HG03095 (cell line): ENCODE measurements at regions not wholly inside any gene's neighbourhood (a gene's known extent, or its start where the extent isn't known, plus 50 kb on each side); places are given as distances from the start of the nearest gene placed in this dataset.
A peak's percentile ranks its signal among the peaks of the same experiment; 100 is the strongest.

Source experiments
- ATAC-seq: cut with Tn5 transposase; IDR thresholded peaks from one replicate; pipeline ENCODE4 v1.9.1; 2021; ENCODE audit warnings: moderate library complexity; ENCODE audit not compliant: unreplicated experiment

DNA sequence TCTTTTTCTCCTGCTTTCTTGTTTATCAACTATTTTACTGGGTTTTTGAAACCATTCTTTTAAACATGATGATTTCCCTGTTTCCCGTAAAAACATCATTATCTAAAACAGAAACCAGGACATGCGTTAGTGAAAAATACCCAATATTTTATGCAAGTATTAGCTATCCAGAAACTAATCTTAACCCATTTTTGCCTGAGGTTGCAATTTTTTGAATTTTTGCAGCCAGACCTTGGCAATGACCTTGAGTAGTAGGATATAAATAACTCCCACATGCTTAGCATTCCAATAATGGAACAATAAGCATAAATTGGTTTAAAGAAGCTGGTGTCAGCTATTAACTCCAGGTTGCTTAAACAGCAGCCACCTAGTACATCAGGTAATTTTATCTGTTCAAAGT, 308.9 kb upstream of the ANO3 start:
- ATAC-seq = no peak

DNA sequence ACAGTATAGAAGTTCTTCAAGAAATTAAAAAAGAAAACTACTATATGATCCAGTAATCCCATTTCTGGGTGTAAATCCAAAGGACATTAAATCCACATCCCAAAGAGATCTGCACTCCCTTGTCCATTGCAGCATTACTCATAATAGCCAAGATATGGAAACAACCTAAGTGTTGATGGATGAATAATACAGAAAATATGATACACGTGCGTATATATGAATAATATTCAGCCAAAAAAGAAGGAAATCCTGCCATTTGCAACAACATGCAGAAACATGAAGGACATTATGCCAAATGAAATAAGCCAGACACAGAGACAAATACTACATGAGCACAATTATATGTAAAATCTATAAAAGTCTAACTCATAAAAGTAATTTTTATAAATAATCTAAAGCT, 306.3 kb upstream of the ANO3 start:
- ATAC-seq = no peak

DNA sequence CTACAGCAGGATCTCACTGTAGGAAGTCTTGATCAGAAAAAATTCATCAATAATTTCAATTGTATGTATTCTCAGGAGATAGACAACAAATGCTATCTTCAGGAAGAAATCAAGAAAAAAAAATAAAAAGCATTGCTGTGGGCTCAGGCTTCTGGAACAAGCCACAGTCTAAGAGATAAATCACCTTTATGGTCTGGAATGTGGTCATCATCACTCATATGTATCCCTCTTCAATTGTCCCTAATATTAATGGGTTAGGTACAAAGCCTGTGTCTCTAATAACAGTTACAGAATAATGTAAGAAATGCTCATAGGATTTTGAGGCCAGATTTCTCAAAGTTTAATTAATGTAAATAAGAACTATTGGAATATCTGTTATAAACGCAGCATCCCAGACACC, 305.9 kb upstream of the ANO3 start:
- no peak for ATAC-seq

DNA sequence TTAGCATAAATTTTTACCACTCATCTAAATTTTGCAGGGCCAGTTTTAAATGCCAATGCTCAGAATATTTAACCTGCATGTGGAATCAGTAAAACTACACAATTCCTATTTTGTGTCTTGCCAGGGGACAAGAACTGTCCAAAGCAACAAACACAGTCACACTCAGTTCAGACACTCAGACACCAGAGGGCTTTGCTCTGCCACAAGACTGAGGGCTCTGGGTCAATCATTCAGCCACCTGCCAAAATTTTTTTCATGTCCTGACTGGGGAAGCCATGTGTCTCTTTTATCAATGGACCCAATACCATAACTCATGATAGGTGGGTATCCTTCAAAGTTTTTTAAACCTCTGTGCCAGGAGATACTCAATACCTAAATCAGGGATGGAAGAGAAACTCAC, 304.0 kb upstream of the ANO3 start:
- ATAC-seq = no peak

DNA sequence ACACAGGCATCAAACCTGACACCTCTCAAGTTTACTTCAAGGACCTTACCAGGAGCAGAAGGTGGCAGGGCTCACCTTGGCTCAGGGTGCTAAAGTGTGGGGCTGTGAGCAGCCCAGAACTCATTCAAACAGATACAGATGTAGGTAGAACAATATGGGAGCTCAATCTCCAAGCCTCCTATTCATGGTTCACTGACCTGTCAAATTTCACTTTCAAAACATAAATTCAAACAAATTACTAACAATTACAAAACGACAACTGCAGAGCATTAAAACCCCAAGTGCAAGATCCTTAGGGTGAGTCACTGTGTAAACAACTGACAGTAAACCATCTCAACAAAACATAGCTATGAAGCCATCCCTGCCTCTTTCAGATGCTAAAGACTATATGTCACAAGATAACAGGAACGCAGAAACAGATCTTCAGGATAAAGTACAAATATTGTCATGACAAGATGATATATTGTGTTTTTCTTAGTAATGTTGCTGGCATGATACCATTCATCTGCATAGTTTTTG, 303.5 kb upstream of the ANO3 start:
- ATAC-seq = no peak

DNA sequence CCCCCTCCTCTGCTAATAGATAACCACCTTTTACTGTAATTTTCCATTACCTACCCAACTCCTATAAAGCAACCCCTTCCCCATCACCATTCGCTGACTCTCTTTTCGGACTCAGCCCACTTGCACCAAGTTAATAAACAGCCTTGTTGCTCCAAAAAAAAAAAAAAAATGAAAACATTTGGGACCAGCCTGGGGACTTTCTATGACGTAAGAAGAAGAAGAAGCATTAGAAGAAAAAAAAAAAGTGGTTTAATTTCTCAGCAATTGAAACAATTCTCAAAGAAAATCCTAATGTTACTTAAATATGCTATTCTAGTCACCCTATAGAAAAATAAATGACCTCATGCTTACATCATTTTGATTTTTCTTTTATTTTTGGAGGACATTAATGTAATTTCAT, 301.5 kb upstream of the ANO3 start:
- no peak for ATAC-seq

DNA sequence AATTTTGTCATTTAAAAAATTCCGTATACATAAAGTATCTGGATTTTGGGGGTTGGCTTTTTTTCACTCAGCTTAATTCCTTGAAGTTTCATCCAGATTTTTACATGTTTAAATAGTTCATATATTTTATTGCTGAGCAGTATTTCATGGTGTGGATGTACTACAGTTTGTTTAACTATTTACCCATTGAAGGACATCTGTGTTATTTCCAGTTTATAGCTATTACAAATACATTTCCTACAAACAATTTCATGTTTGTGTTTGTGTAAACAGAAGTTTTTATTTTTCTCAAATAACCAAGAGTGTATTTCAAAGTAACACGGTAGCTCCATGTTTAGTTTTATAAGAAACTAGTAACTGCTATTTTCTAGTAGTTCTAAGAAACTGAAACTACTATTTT, 299.7 kb upstream of the ANO3 start:
- no peak for ATAC-seq

DNA sequence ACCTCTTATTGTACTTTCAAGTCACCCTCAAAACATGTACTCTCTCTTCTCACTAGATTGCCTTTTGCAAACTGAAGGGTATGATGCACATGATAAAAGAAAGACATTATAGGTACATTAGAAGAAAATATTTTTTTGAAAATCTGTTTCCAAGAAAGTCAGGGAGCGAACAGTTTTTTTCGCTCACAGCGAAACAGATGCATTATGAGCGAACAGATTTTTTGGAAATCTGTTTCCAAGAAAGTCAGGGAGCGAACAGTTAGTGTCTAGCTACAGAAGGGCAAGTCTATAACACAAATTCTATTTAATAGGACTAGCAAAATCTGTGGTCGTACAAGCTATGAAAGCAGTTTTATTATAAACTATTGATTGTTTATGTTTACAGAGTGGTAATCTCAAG, 296.2 kb upstream of the ANO3 start:
- no peak for ATAC-seq

DNA sequence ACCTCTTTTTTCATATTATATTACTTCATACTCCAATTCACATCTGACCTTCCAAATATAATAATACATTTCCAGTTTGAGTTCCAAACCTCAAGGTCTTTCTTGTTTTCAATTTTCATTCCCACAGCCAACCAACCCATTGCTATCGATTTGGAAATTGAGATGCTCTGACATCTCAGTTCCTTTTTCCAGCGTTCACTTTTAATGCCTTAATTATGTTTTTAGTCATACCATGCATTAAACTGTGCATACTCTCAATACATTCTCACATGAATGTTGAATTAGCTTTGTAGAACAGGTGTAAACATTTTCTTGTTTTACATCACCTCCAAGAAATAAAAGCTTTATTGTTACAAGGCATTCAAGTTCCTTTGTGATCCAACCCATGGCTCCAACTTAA, 294.2 kb upstream of the ANO3 start:
- ATAC-seq = no peak

DNA sequence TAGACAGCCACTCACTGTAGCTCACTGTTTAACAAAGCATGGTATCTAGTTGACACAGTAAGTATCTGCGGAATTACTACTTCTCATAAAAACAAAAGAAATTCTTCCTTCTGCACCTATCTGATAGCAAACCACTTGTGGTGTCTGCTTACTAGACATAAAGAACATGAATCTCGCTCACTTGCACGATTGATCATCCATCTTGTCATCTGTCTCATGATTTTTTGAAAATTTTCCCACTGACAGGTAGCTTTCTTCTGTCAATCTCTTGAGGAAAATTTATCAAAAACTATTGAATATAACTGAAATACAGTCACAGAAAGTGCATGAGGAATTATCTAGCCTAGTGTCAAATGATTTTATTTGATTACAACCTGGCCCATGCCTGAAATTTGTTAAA, 291.6 kb upstream of the ANO3 start:
- no peak for ATAC-seq

DNA sequence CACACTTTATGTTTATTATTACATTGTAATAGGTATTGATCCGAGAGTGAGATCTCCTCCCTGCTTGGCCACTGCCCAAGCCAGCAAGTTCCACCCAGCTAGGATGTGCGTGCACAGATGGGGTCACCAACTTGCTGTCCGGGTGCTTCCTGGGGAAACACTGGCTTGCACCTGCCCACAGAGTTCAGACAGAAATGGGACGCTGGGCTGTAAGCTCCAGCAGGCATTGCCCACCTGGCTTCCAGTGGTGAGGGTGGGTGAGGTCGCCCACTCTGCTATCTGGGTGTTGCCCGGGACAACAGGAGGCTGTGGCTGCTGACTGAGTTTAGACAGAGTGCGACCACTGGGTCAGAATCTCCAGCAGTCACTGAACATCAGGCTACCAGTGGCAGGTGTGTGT, 289.8 kb upstream of the ANO3 start:
- ATAC-seq = no peak

DNA sequence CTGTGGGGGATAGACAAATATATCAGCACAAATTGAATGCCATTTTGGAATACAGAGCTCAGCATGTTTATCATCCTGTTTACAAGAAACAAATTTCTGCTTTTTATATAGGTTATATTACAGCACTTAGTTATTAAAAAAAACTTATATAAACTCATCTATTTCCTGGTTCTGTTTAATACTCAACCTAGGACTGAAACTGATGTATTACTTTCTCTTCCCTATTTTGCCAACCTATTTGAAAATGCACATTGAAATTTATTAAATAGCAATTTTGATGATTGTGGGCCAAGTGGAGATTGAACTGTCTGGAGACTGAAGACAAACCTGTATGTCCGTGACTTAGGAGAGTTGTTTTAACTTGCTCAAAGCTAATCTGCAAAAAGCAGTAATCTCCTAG, 288.3 kb upstream of the ANO3 start:
- peak; percentile 43 for ATAC-seq

DNA sequence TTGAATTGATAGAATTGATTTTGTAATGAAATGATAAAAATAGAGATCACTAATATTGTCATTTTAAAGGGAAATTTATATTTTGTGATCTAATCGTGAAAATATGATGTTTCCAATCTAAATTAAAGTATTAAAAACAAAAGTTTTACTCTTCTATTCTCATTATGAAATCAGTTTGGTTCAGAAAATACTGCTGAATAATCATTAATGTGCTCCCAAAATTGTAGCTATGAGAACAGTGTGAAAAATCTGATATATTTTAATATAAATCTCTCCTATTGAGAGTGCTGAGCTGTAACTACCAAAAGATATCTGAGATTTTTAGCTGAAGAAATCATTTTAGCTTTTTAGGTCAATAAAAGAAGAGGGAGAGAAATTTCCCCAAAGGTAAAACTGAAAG, 287.5 kb upstream of the ANO3 start:
- ATAC-seq = no peak

DNA sequence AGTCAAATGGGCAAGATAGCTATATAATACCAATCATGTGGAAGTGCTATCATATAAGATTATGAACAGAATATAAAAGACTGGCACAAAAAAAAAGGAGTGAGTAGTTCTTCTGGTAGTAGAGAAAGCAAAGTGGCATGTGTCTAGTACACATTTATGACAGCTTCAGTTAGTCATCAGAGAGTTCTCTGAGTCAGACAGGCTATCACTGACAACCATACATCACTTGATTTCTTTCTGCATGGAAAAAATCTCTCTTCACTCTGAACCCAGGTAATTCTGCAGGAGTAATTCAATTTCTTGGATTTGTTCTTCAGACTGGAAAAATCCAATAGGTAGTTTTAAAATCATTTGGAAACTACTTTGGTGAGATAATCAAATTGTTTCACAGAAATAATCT, 286.8 kb upstream of the ANO3 start:
- ATAC-seq = no peak

DNA sequence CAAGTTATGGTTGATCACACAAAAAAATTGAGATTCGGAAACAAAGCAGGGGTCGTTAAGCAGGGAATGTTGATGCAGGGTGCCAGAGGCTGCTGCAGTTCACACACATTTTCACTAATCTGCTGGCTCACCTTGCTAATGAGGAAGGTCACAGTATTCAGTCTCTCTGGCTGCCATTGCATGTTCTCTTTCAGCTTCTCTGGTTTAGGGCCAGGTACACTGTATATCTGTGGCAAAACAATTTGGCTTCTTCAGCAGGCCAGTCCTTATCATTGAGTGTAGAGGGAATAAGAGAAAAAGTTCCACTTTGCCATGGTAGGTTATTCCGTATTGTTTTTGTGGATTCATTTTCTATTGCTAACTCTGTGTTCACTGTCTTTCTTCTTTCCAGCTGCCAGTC, 283.7 kb upstream of the ANO3 start:
- ATAC-seq = no peak

DNA sequence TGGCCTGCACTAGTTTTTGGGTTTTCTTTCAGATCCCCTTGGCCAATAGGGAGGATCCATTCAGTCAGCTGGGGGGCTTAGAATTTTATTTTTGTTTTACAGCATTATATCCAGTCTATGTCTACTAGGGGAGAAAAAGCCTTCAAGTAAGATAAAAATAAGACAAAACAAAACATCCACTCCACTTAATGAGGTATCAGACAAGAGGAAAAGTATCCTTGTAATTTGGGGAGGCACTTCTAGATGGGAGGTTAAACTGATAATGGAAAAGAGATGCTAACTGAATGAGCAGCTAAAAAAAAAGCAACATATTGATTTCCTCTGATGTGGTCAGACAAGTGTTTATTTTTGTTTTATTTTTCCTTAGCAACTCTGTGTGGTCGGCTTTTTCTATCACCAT, 278.0 kb upstream of the ANO3 start:
- ATAC-seq = no peak

DNA sequence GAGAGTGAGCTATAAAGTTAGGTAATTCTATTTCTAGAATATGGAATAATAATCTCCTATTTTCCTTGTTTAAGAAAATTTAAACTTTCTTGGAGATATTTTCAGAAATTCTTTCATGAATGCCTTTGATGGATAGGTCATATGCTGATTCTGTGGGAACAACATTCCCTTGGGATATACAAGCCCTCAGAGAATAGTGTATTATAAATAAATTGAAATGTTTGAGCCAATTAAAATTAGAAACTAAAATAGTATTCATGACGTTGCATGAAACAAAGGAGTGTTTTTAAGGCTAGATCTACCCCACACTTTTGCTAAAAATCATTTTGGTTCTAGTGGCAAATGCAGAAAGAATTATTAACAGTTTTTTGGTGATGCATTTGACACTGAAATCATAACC, 269.3 kb upstream of the ANO3 start:
- ATAC-seq = no peak

DNA sequence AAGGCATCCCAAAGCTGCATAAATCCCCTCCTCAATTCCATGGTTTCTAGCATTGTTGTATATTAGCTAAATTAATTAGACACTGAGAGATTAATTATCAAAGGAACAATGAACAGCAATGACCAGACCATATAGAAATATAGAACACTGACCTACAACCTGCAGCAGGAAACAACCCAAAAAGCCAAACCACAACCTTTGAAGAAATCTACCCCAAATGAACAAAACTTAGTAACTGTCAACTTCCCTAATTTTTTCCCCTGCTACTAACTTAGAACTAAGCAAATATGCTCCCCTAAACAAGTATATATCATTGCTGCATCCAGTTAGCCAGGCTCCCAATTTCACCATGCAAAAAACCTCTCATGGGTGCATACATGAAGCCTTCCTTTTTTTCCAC, 268.0 kb upstream of the ANO3 start:
- ATAC-seq = no peak

DNA sequence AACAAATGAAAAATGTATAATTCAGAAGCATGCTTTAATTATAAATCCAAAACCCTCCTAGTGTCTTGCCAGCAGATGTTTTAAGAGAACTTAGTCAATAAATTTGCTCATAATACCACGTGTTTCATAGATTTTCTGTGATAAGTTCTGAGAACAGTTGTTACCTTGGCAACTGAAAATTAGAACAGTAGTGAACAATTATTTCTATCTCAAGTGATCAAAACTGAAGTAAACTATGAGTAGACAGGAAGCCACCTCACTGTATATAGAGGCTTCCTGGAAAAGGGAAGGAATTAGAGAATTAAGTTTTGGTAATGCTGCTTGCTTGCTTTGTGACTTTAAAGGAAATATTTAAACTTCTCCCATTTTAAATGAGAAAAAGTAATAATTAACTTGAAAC, 266.0 kb upstream of the ANO3 start:
- ATAC-seq = no peak

DNA sequence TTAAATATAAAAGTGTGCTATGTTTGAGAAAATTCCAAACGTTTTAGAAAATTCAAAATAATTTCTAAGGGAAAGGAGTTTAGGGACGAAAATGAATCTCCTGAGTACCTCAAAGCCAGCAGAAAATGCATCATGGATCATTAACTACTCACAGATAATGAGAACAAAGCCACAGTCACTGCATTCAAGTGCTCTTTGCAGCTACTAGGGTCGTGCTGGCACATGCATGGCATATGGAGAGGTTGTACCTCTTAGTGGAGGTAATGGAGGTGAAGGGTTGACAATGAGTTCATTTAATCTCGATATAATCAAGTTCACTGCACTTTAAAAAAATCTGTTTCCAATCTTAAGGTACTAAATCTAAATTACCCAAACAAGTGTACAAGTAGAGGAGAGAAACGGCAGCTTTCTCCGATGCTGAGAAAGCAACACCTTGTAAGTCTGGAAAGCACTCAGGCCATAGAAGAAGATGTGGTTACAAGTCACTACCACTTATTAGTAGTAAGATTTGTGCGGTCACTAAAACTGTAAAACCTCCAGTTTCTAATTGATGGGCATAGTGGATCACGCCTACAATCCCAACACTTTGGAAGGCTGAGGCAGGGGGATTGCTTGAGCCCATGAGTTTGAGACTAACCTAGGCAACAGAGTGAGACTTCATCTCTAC, 261.1 kb upstream of the ANO3 start:
- no peak for ATAC-seq

DNA sequence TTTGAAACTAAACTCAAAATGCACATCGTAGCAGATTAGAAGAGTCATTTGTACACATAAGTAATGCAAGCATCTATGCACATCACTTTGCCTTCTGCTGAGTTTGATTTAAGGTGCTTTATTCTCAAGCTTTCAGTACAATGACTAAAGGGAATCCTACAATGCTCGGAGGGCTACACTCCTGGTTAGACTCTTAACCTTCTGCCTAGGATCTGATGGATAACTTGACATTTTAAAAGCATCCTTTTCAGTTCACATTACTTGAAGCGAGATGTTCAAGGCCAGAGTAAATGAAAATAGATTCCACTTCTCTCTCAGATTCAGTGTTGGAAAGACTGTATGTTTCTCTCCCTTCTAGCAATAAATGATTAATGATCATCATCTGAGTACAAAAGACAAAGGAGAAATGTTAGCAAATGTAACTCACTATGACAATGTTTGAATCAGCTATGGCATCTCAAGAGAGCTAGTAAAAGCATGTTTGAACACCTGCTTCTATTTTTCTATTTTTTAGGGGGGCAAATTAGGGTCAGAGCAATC, 259.2 kb upstream of the ANO3 start:
- no peak for ATAC-seq

DNA sequence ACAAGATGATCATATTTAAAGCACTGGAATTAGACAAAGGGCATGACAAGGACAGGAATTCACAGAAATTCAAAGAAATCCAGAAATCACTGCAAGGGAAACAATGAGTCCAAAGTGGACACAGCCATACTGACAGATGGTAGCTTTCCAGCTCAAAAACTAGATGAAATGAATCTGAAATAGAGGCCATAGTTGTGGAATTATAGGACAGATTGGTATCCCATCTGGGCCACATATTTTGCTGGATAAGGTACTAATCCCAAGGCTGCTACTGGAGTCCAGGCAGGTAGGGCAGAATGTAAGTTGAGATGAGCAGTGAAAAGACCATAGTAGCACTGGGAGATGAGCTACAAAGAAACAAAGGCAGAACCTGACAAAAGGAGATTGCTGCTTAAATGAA, 258.3 kb upstream of the ANO3 start:
- ATAC-seq = no peak
